ENCODE measurements at regions not wholly inside any gene's neighbourhood (a gene's known extent, or its start where the extent isn't known, plus 50 kb on each side); places are given as distances from the start of the nearest gene placed in this dataset.

- ChIA-PET CTCF (no interaction called here), POLR2A (no interaction called here)
- H3K27ac ChIP-seq (ENCODE audit: extremely low read depth, low read depth, low read length): no peak overlapping the region
- no peak overlapping the region for H3K4me3 ChIP-seq (ENCODE audit: low read depth, low read length)
- no peak for TF ChIP-seq ZNF433 (tag by site-specific recombination; IDR thresholded peaks at IDR 0.05; ENCODE audit: low read depth)
- TF ChIP-seq INSM2 (tag by site-specific recombination; IDR thresholded peaks at IDR 0.05): no peak
- TF ChIP-seq HOXD13 (CRISPR knock-in tag; IDR thresholded peaks at IDR 0.05; ENCODE audit: borderline replicate concordance): no peak
- TF ChIP-seq ZNF18 (tag by site-specific recombination; IDR thresholded peaks at IDR 0.05): no peak
- TF ChIP-seq PRDM10 (tag by site-specific recombination; IDR thresholded peaks at IDR 0.05): no peak
- no peak for TF ChIP-seq ZNF266 (tag by site-specific recombination; IDR thresholded peaks at IDR 0.05; ENCODE audit: low read depth)
- no peak for TF ChIP-seq AEBP2 (tag by site-specific recombination; IDR thresholded peaks at IDR 0.05; ENCODE audit: borderline replicate concordance)
- TF ChIP-seq ZNF610 (tag by site-specific recombination; IDR thresholded peaks at IDR 0.05; ENCODE audit: borderline replicate concordance): no peak
- TF ChIP-seq ZNF571 (tag by site-specific recombination; IDR thresholded peaks at IDR 0.05): no peak
- no peak for TF ChIP-seq ZNF148 (tag by site-specific recombination; IDR thresholded peaks at IDR 0.05; ENCODE audit: borderline replicate concordance)
- no peak for TF ChIP-seq FEZF1 (tag by site-specific recombination; IDR thresholded peaks at IDR 0.05)
- TF ChIP-seq ZNF302 (tag by site-specific recombination; IDR thresholded peaks at IDR 0.05; ENCODE audit: low read depth): no peak
- no peaks in the 10 kb centered on the region for H3K9me3 ChIP-seq (ENCODE audit: control insufficient read depth, insufficient read depth, low read depth, low read length)
- no peaks in the 10 kb centered on the region; the same call in 1 of the 2 replicates for H3K4me1 ChIP-seq (ENCODE audit: control insufficient read depth, insufficient read depth, low read length)
- H3K36me3 ChIP-seq (ENCODE audit: control insufficient read depth in 2 of 2, insufficient read depth in 1 of 2, low read length in 2 of 2): no peaks in the 10 kb centered on the region
These were observed 65.2 kb downstream of the OTX2 start for GRCh38 chr14:56745097-56745496.

- Histone ChIP-seq H3K27ac (ENCODE audit: extremely low read depth, low read depth, low read length) (no peak overlapping the region), H3K4me1 (ENCODE audit: control insufficient read depth, insufficient read depth, low read length) (no peaks in the 10 kb centered on the region; the same call in 1 of the 2 replicates), H3K36me3 (ENCODE audit: control insufficient read depth in 2 of 2, insufficient read depth in 1 of 2, low read length in 2 of 2) (no peaks in the 10 kb centered on the region), H3K4me3 (ENCODE audit: low read depth, low read length) (no peak overlapping the region), H3K9me3 (ENCODE audit: control insufficient read depth, insufficient read depth, low read depth, low read length) (no peaks in the 10 kb centered on the region)
- CTCF ChIA-PET: no interaction called here
- POLR2A ChIA-PET: no interaction called here
- TF ChIP-seq ZNF76 (tag by site-specific recombination; IDR thresholded peaks at IDR 0.05; ENCODE audit: borderline replicate concordance, low read depth) (no peak), ZNF311 (tag by site-specific recombination; IDR thresholded peaks at IDR 0.05; ENCODE audit: borderline replicate concordance) (no peak), ZNF501 (tag by site-specific recombination; IDR thresholded peaks at IDR 0.05) (no peak), ZNF518A (tag by site-specific recombination; conservative IDR thresholded peaks at IDR 0.05; ENCODE audit: low read depth) (no peak), ZNF274 (IDR thresholded peaks at IDR 0.05; ENCODE audit: low read length) (no peak), ZNF274 (tag by site-specific recombination; IDR thresholded peaks at IDR 0.05; ENCODE audit: borderline replicate concordance) (no peak)
These were observed 66.3 kb downstream of the OTX2 start for GRCh38 chr14:56744016-56744415.

All from HEK293 (cell line).